ENCODE measurements at regions not wholly inside any gene's neighbourhood (a gene's known extent, or its start where the extent isn't known, plus 50 kb on each side); places are given as distances from the start of the nearest gene placed in this dataset.
A peak's percentile ranks its signal among the peaks of the same experiment; 100 is the strongest.
"Not testable (repeated sequence)": the region's sequence is repeated elsewhere in the genome, so short reads cannot be mapped to it uniquely, and the experiment has no call there.

GRCh38 chr7:145252031-145252430 is 416.2 kb upstream of the TPK1 start:
- no peak for DNase-seq

GRCh38 chr7:145224775-145225174 is 388.9 kb upstream of the TPK1 start:
- DNase-seq: no peak

GRCh38 chr7:145219461-145219860 is 383.6 kb upstream of the TPK1 start:
- DNase-seq: no peak

- no peak for DNase-seq
Measured at GRCh38 chr7:145216866-145217265, 381.0 kb upstream of the TPK1 start.

- no peak for DNase-seq
Measured at GRCh38 chr7:145212050-145212449, 376.2 kb upstream of the TPK1 start.

GRCh38 chr7:145211211-145211610 is 375.4 kb upstream of the TPK1 start:
- no peak for DNase-seq

GRCh38 chr7:145193951-145194350 is 358.1 kb upstream of the TPK1 start:
- no peak for DNase-seq

GRCh38 chr7:145184956-145185355 is 349.1 kb upstream of the TPK1 start:
- no peak for DNase-seq

- no peak for DNase-seq
Measured at GRCh38 chr7:145183069-145183468, 347.2 kb upstream of the TPK1 start.

GRCh38 chr7:145175366-145175765 is 339.5 kb upstream of the TPK1 start:
- no peak for DNase-seq

- peak; percentile 3 for DNase-seq
Measured at GRCh38 chr7:145169908-145170307, 334.1 kb upstream of the TPK1 start.

- DNase-seq: no peak
Measured at GRCh38 chr7:145168879-145169278, 333.0 kb upstream of the TPK1 start.

GRCh38 chr7:145168427-145168826 is 332.6 kb upstream of the TPK1 start:
- DNase-seq: no peak

GRCh38 chr7:145156834-145157233 is 321.0 kb upstream of the TPK1 start:
- peak; percentile 65 for DNase-seq

- no peak for DNase-seq
Measured at GRCh38 chr7:145152589-145152988, 316.7 kb upstream of the TPK1 start.

- no peak for DNase-seq
Measured at GRCh38 chr7:145151676-145152075, 315.8 kb upstream of the TPK1 start.

GRCh38 chr7:145147865-145148264 is 312.0 kb upstream of the TPK1 start:
- DNase-seq: no peak

- no peak for DNase-seq
Measured at GRCh38 chr7:145143685-145144084, 307.8 kb upstream of the TPK1 start.

- DNase-seq: no peak
Measured at GRCh38 chr7:145134377-145134776, 298.5 kb upstream of the TPK1 start.

- DNase-seq: no peak
Measured at GRCh38 chr7:145123502-145123901, 287.6 kb upstream of the TPK1 start.

GRCh38 chr7:145106001-145106400 is 270.1 kb upstream of the TPK1 start:
- DNase-seq: peak; percentile 7

GRCh38 chr7:145105561-145105960 is 269.7 kb upstream of the TPK1 start:
- DNase-seq: no peak

- no peak for DNase-seq
Measured at GRCh38 chr7:145104400-145104799, 268.5 kb upstream of the TPK1 start.

- DNase-seq: not testable (repeated sequence)
Measured at GRCh38 chr7:145102199-145102598, 266.3 kb upstream of the TPK1 start.

- no peak for DNase-seq
Measured at GRCh38 chr7:145092766-145093165, 256.9 kb upstream of the TPK1 start.

GRCh38 chr7:145088111-145088745 is 252.4 kb upstream of the TPK1 start:
- no peak for DNase-seq

All from NCI-H1105 (cell line).